ENCODE measurements at regions not wholly inside any gene's neighbourhood (a gene's known extent, or its start where the extent isn't known, plus 50 kb on each side); places are given as distances from the start of the nearest gene placed in this dataset.

DNA sequence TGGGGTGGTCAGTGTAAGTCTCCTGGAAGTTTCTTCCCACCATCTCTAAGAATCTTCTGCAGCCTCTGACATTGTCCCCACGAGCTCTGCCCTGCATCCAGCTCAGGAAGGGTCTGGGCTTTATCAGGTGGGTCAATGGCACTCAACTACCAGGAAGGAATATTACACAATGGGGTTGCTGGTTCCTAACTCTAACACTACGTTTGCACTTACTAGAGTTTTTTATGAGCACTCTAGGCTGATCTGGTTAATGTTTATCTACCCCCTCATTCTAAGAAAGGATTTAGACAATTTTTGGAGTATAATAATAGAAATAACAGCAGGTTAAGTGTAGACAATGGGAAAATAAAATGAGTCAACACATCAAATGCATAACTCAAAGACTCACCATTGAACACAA is 411.1 kb upstream of the RGMA start:
- no peak for TF ChIP-seq POLR2A (IDR thresholded peaks at IDR 0.05)
- no peak for TF ChIP-seq CTCF (IDR thresholded peaks at IDR 0.05)
